GM12874 (cell line): ENCODE measurements at regions not wholly inside any gene's neighbourhood (a gene's known extent, or its start where the extent isn't known, plus 50 kb on each side); places are given as distances from the start of the nearest gene placed in this dataset.

Source experiments
- CTCF ChIP-seq: IDR thresholded peaks from 2 replicates; pipeline ENCODE4 v1.5.1; 2011; ENCODE audit warnings: low read depth, mild to moderate bottlenecking, control low read depth, low read length, moderate library complexity; ENCODE audit not compliant: insufficient read depth

- TF ChIP-seq CTCF: no peak
Observed at GRCh38 chr4:18932730-18933339, 911.3 kb upstream of the LCORL start.

- no peak for TF ChIP-seq CTCF
Observed at GRCh38 chr4:18931643-18932377, 910.3 kb upstream of the LCORL start.

GRCh38 chr4:18930487-18930886 lies 908.9 kb upstream of the LCORL start:
- no peak for TF ChIP-seq CTCF

GRCh38 chr4:18923496-18924161 lies 902.1 kb upstream of the LCORL start:
- no peak for TF ChIP-seq CTCF

- TF ChIP-seq CTCF: no peak
Observed at GRCh38 chr4:18917689-18918088, 896.1 kb upstream of the LCORL start.

- TF ChIP-seq CTCF: no peak
Observed at GRCh38 chr4:18914182-18914581, 892.6 kb upstream of the LCORL start.

GRCh38 chr4:18894928-18895327 lies 873.4 kb upstream of the LCORL start:
- TF ChIP-seq CTCF: no peak
